Astrocyte of the spinal cord (primary cell): ENCODE measurements at regions not wholly inside any gene's neighbourhood (a gene's known extent, or its start where the extent isn't known, plus 50 kb on each side); places are given as distances from the start of the nearest gene placed in this dataset.

Experiments used
- DNase-seq: peaks from one replicate; pipeline ENCODE4 v3.0.0; 2011; ENCODE audit warnings: low read depth, low spot score
- H3K4me3 ChIP-seq: 2 replicates; pipeline ENCODE4 v1.5.1; 2011; ENCODE audit warnings: low read depth, mild to moderate bottlenecking, low read length, moderate library complexity
- CTCF ChIP-seq: IDR thresholded peaks from 2 replicates; pipeline ENCODE4 v1.5.1; 2012; ENCODE audit warnings: low read depth, mild to moderate bottlenecking, low read length, inconsistent platforms
- in situ Hi-C: cut with HindIII; loops from 2 replicates; pipeline ENCODE4 v1.10.0; 2017; ENCODE audit warnings: low sequenced_read_pairs

- in situ Hi-C loops = no loop called here
- no peak for TF ChIP-seq CTCF
- H3K4me3 ChIP-seq = no peak overlapping the region
- no peak for DNase-seq
Observed at GRCh38 chr1:30535595-30536325, 187.6 kb downstream of the MATN1 start.

GRCh38 chr1:30534551-30534940, 188.8 kb downstream of the MATN1 start:
- no peak for TF ChIP-seq CTCF
- no peak overlapping the region for H3K4me3 ChIP-seq
- in situ Hi-C loops = no loop called here
- DNase-seq = no peak

DNA sequence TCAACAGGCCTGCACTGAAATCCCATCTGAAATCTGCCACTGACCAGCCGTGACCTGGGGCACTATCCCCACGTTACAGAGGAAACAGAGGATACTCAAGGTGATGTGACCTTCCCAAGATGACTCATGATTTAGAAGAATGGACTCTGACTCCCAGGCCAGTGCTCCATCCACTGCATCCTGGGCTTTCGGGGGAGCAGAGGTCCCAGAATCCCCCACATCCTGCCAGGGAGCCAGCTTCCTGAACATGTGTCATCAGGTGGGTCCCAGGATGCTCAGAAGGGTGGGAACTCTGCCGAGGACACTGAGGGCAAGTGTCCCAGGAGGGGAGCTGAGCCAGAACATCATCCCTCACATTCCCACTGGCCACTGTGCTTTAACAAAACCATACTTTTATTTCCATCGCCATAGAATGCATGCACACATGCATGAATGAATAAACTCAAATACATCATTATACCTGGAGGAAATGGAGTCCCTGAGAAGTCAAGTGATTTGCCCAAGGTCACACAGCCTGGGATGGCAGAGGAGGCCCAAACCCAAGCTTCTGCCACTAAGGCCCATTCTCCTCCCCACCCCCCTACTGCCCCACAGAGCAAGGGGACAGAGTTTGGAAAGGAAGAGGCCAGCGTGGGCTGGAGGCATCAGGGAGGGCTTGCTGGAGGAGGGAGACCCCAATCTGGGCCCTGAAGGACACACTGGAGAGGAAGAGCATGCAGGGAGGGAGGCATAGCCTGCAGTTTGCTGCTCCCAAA, 189.4 kb downstream of the MATN1 start:
- H3K4me3 ChIP-seq = no peak overlapping the region
- in situ Hi-C loops = no loop called here
- TF ChIP-seq CTCF = no peak
- no peak for DNase-seq

DNA sequence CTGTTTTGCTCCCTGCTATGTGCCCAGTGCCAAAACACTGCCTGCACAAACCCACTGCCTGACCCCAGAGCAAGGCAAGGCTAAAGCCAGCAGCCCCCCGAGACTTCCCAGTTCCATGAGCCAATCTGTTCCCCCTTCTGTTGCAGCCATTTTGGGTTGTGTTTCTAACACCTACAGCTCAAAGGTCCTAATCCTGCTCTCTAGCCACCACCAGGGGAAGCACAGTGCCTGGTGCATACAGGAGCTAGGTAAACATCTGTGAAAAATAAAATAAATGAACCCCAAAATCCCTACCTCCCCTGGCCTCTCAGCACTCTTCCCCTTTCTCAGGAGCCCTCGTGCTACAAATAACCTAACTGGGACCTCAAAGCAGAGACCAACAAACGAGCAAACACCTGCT, 190.2 kb downstream of the MATN1 start:
- DNase-seq = no peak
- no peak overlapping the region for H3K4me3 ChIP-seq
- in situ Hi-C loops = no loop called here
- no peak for TF ChIP-seq CTCF

DNA sequence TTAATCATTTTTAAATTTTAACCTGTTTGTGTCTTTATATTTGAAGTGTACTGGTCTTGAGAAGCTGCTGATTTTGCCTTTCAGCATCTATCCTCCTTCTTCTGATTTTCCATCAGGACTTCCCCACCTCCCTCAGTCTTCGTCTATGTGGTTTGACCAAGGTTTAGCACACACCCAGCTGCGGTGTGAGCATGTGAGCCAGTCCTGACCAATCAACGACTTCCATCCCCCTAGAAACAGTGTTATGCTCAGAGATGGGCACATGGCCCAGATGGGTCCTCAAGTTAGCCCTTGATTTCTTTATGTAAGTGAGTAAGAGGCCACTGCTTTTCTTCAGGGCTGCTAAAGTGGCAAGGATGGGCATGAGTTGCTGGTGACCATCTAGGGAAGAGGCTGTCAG, 190.8 kb downstream of the MATN1 start:
- no peak for TF ChIP-seq CTCF

DNA sequence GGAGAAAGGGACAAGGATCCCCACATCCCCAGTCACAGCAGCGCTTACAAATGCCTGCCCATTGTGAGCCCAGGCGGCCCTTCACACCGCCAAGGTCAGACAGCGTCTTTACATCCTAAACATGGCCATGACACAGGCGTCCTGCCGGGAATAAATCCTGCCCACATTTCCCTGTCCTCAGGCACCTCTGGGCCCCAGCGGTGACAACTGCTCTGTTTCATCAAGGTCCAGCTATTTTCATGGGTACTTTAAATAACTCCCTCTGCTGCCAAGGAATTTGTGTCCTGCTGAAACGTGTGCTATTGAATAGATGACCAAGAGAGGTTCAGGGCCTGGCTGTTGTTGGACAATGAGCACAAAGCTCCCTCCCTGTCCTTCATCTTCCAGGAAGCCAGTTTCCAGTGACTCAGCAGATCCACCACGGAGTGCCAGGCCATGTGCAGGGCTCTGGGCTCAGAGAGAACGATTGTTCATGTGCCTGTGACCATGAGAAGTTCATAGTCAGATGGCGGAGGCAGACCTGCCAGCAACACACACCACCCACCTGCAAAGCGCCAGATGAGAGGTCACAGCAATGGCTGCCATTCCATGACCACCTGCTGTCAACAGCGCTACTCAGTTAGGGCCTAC, 195.8 kb downstream of the MATN1 start:
- no peak overlapping the region for H3K4me3 ChIP-seq
- no peak for TF ChIP-seq CTCF
- DNase-seq = no peak
- in situ Hi-C loops = no loop called here

More for the DNA sequence above, 190.8 kb downstream of the MATN1 start:
- DNase-seq = no peak
- H3K4me3 ChIP-seq = no peak overlapping the region
- in situ Hi-C loops = no loop called here
